NCI-H2107 (cell line): ENCODE measurements at regions not wholly inside any gene's neighbourhood (a gene's known extent, or its start where the extent isn't known, plus 50 kb on each side); places are given as distances from the start of the nearest gene placed in this dataset.
"Not testable (repeated sequence)": the region's sequence is repeated elsewhere in the genome, so short reads cannot be mapped to it uniquely, and the experiment has no call there.

Experiments
- DNase-seq: peaks from one replicate; lab custom pipeline; 2025; lab: John Stamatoyannopoulos, UW

GRCh38 chr10:10714327-10714726 lies 303.3 kb upstream of the CELF2 start:
- no peak for DNase-seq

- DNase-seq, result no peak
Measured at GRCh38 chr10:10716972-10717371, 300.7 kb upstream of the CELF2 start.

- DNase-seq, result no peak
Measured at GRCh38 chr10:10722422-10722821, 295.2 kb upstream of the CELF2 start.

GRCh38 chr10:10725196-10725595 lies 292.5 kb upstream of the CELF2 start:
- no peak for DNase-seq

GRCh38 chr10:10726101-10726500 lies 291.6 kb upstream of the CELF2 start:
- DNase-seq, result no peak

GRCh38 chr10:10727411-10727810 lies 290.3 kb upstream of the CELF2 start:
- DNase-seq, result not testable (repeated sequence)

- DNase-seq, result no peak
Measured at GRCh38 chr10:10727812-10728211, 289.9 kb upstream of the CELF2 start.

GRCh38 chr10:10730471-10731043 lies 287.1 kb upstream of the CELF2 start:
- no peak for DNase-seq

- no peak for DNase-seq
Measured at GRCh38 chr10:10731366-10731765, 286.3 kb upstream of the CELF2 start.

GRCh38 chr10:10734356-10735064 lies 283.2 kb upstream of the CELF2 start:
- DNase-seq, result no peak

GRCh38 chr10:10745291-10745690 lies 272.4 kb upstream of the CELF2 start:
- DNase-seq, result no peak

GRCh38 chr10:10755490-10755889 lies 262.2 kb upstream of the CELF2 start:
- no peak for DNase-seq

- DNase-seq, result no peak
Measured at GRCh38 chr10:10758306-10758705, 259.4 kb upstream of the CELF2 start.

GRCh38 chr10:10759806-10760205 lies 257.9 kb upstream of the CELF2 start:
- not testable (repeated sequence) for DNase-seq

- DNase-seq, result no peak
Measured at GRCh38 chr10:10765017-10765416, 252.7 kb upstream of the CELF2 start.

- DNase-seq, result no peak
Measured at GRCh38 chr10:10772411-10772810, 245.3 kb upstream of the CELF2 start.

GRCh38 chr10:10772874-10773508 lies 244.7 kb upstream of the CELF2 start:
- no peak for DNase-seq

- DNase-seq, result no peak
Measured at GRCh38 chr10:10774416-10774815, 243.3 kb upstream of the CELF2 start.

GRCh38 chr10:10776363-10776762 lies 241.3 kb upstream of the CELF2 start:
- no peak for DNase-seq

- no peak for DNase-seq
Measured at GRCh38 chr10:10777279-10777678, 240.4 kb upstream of the CELF2 start.

- DNase-seq, result no peak
Measured at GRCh38 chr10:10777723-10778122, 239.9 kb upstream of the CELF2 start.

- no peak for DNase-seq
Measured at GRCh38 chr10:10778959-10779358, 238.7 kb upstream of the CELF2 start.

GRCh38 chr10:10779511-10779910 lies 238.2 kb upstream of the CELF2 start:
- no peak for DNase-seq

- no peak for DNase-seq
Measured at GRCh38 chr10:10780746-10781145, 236.9 kb upstream of the CELF2 start.
